Caki2 (cell line): ENCODE measurements at regions not wholly inside any gene's neighbourhood (a gene's known extent, or its start where the extent isn't known, plus 50 kb on each side); places are given as distances from the start of the nearest gene placed in this dataset.

Experiments
- DNase-seq: peaks from one replicate; pipeline ENCODE4 v3.0.0-alpha.2; 2015; ENCODE audit warnings: low read depth
- in situ Hi-C: cut with HindIII; loops from 2 replicates; pipeline ENCODE4 v1.10.0; 2016; ENCODE audit warnings: low sequenced_read_pairs, low pct_unique_long_range_greater_than_20kb, mixed read lengths

- in situ Hi-C loops = no loop called here
- no peak for DNase-seq
Measured at GRCh38 chrX:69018416-69019072, 146.7 kb downstream of the PJA1 start.

- in situ Hi-C loops = no loop called here
- DNase-seq = no peak
Measured at GRCh38 chrX:69016293-69016941, 148.8 kb downstream of the PJA1 start.

- no peak for DNase-seq
- in situ Hi-C loops = no loop called here
Measured at GRCh38 chrX:69015564-69016292, 149.5 kb downstream of the PJA1 start.

- in situ Hi-C loops = no loop called here
- DNase-seq = no peak
Measured at GRCh38 chrX:69015156-69015555, 150.1 kb downstream of the PJA1 start.

- in situ Hi-C loops = no loop called here
- DNase-seq = no peak
Measured at GRCh38 chrX:69014200-69014599, 151.1 kb downstream of the PJA1 start.

GRCh38 chrX:69010339-69010738 is 154.9 kb downstream of the PJA1 start:
- DNase-seq = no peak
- in situ Hi-C loops = no loop called here

GRCh38 chrX:69000877-69001276 is 164.4 kb downstream of the PJA1 start:
- in situ Hi-C loops = no loop called here

GRCh38 chrX:68999931-69000330 is 165.3 kb downstream of the PJA1 start:
- in situ Hi-C loops = no loop called here
- no peak for DNase-seq

More at GRCh38 chrX:69000877-69001276, 164.4 kb downstream of the PJA1 start:
- no peak for DNase-seq

GRCh38 chrX:68999356-68999755 is 165.9 kb downstream of the PJA1 start:
- in situ Hi-C loops = no loop called here

GRCh38 chrX:68998716-68999115 is 166.5 kb downstream of the PJA1 start:
- in situ Hi-C loops = no loop called here
- DNase-seq = no peak

More at GRCh38 chrX:68999356-68999755, 165.9 kb downstream of the PJA1 start:
- DNase-seq = peak; percentile 28

GRCh38 chrX:68997911-68998310 is 167.3 kb downstream of the PJA1 start:
- no peak for DNase-seq
- in situ Hi-C loops = no loop called here

GRCh38 chrX:68997511-68997910 is 167.7 kb downstream of the PJA1 start:
- in situ Hi-C loops = no loop called here
- no peak for DNase-seq

- in situ Hi-C loops = no loop called here
- no peak for DNase-seq
Measured at GRCh38 chrX:68995780-68996551, 167.1 kb downstream of the EFNB1 start.

- in situ Hi-C loops = no loop called here
- DNase-seq = no peak
Measured at GRCh38 chrX:68995386-68995779, 166.6 kb downstream of the EFNB1 start.

GRCh38 chrX:68994891-68995255 is 166.1 kb downstream of the EFNB1 start:
- DNase-seq = no peak
- in situ Hi-C loops = no loop called here

- in situ Hi-C loops = no loop called here
- DNase-seq = no peak
Measured at GRCh38 chrX:68994135-68994890, 165.5 kb downstream of the EFNB1 start.

- in situ Hi-C loops = no loop called here
Measured at GRCh38 chrX:68992821-68993397, 164.1 kb downstream of the EFNB1 start.

More at GRCh38 chrX:68992821-68993397, 164.1 kb downstream of the EFNB1 start:
- DNase-seq = no peak
